HCT116 (cell line): ENCODE measurements at regions not wholly inside any gene's neighbourhood (a gene's known extent, or its start where the extent isn't known, plus 50 kb on each side); places are given as distances from the start of the nearest gene placed in this dataset.

Experiments used
- ATF3 ChIP-seq: IDR thresholded peaks from 2 replicates; pipeline ENCODE4 v1.6.1; 2012
- POLR2AphosphoS5 ChIP-seq: IDR thresholded peaks from 2 replicates; pipeline ENCODE4 v1.6.1; 2011; ENCODE audit warnings: mild to moderate bottlenecking, low read depth, low read length, moderate library complexity
- SIN3A ChIP-seq: IDR thresholded peaks from 2 replicates; pipeline ENCODE4 v1.6.1; 2012; ENCODE audit warnings: low read depth
- ZFX ChIP-seq: fragments of 450-650 bp; IDR thresholded peaks from 2 replicates; pipeline ENCODE4 v1.6.1; 2017

DNA sequence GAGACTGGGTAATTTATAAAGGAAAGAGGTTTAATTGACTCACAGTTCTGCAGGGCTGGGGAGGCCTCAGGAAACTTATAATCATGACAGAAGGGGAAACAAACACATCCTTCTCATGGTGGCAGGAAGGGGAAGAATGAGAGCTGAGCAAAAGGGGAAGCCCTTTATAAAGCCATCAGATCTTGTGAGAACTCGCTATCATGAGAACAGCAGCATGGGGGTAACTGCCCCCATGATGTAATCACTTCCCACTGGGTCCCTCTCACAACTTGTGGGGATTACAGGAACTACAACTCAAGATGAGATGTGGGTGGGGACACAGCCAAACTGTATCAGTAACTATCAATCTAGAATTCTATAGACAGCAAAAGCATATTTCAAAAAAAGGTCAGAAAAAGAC is 64.7 kb upstream of the ACTRT2 start:
- TF ChIP-seq POLR2AphosphoS5, result no peak
- no peak for TF ChIP-seq ATF3
- TF ChIP-seq SIN3A, result no peak
- no peak for TF ChIP-seq ZFX
